Loucy (cell line): ENCODE measurements at regions not wholly inside any gene's neighbourhood (a gene's known extent, or its start where the extent isn't known, plus 50 kb on each side); places are given as distances from the start of the nearest gene placed in this dataset.

Experiments used
- EZH2phosphoT487 ChIP-seq: fragments of 200-600 bp; IDR thresholded peaks from 2 replicates; pipeline ENCODE4 v1.6.1; 2018; ENCODE audit warnings: antibody characterized with exemption, mild to moderate bottlenecking, moderate library complexity, borderline replicate concordance
- TF ChIP-seq, protein P1 (sequence below): fragments of 200-600 bp; sonication (generic); conservative IDR thresholded peaks from 2 replicates; pipeline ENCODE4 v1.5.1; 2014; ENCODE audit warnings: mild to moderate bottlenecking, antibody characterized with exemption, low read length

DNA sequence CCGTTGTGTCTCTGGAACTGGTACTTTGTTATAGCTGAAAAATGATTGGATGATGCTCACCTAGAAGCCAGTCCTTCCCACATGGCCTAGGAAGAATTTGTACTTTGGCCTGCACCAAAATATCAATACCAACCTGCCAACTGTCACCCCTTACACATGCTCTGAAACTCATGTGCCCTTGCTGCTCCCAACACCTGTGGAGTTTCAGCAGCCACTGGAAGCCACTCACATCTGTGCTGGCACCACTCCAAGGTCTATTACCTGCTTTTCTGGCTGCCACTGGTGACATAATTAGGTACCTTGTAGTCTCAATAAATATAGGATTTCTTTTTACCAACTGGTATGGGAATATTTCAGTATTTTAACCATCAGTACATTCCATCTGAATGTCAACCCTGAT, 363.6 kb downstream of the SH3GL2 start:
- TF ChIP-seq, protein P1, sequence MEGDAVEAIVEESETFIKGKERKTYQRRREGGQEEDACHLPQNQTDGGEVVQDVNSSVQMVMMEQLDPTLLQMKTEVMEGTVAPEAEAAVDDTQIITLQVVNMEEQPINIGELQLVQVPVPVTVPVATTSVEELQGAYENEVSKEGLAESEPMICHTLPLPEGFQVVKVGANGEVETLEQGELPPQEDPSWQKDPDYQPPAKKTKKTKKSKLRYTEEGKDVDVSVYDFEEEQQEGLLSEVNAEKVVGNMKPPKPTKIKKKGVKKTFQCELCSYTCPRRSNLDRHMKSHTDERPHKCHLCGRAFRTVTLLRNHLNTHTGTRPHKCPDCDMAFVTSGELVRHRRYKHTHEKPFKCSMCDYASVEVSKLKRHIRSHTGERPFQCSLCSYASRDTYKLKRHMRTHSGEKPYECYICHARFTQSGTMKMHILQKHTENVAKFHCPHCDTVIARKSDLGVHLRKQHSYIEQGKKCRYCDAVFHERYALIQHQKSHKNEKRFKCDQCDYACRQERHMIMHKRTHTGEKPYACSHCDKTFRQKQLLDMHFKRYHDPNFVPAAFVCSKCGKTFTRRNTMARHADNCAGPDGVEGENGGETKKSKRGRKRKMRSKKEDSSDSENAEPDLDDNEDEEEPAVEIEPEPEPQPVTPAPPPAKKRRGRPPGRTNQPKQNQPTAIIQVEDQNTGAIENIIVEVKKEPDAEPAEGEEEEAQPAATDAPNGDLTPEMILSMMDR, result no peak
- no peak for TF ChIP-seq EZH2phosphoT487
